Gastroesophageal sphincter (tissue), 4 donors: ENCODE measurements at regions not wholly inside any gene's neighbourhood (a gene's known extent, or its start where the extent isn't known, plus 50 kb on each side); places are given as distances from the start of the nearest gene placed in this dataset.

Experiments used
- ATAC-seq: fragments of 150-250 bp; one replicate; pipeline ENCODE4 v1.9.1; 2016; ENCODE audit warnings: mild to moderate bottlenecking, moderate library complexity
- H3K27ac ChIP-seq, 4 donors: fragments of 200-600 bp; sonication (generic) in 3 of 4; 1 replicate in 3 of 4; 2 replicates in 1 of 4; pipeline ENCODE4 v1.5.1; 2016 to 2019
- H3K27me3 ChIP-seq: fragments of 200-600 bp; sonication (generic); one replicate; pipeline ENCODE4 v1.5.1; 2019
- H3K36me3 ChIP-seq, 2 donors: fragments of 200-600 bp; sonication (generic); one replicate each; pipeline ENCODE4 v1.5.1; 2019; ENCODE audit warnings: control low read depth in 1 of 2
- H3K4me1 ChIP-seq, 3 donors: fragments of 200-600 bp; sonication (generic); 1 replicate in 2 of 3; 2 replicates in 1 of 3; pipeline ENCODE4 v1.5.1; 2016 to 2019; ENCODE audit warnings: control low read depth in 2 of 3
- H3K4me3 ChIP-seq, 2 donors: fragments of 200-600 bp; sonication (generic); one replicate each; pipeline ENCODE4 v1.5.1; 2019; ENCODE audit warnings: mild to moderate bottlenecking in 1 of 2, moderate library complexity in 1 of 2
- H3K9me3 ChIP-seq, 3 donors: fragments of 200-600 bp; sonication (generic); one replicate each; pipeline ENCODE4 v1.5.1; 2017 to 2019; ENCODE audit warnings: control low read depth in 2 of 3
- CTCF ChIP-seq, 4 experiments: fragments of 200-600 bp in 2 of 4; fragments of 450-650 bp in 2 of 4; sonication (generic) in 1 of 4; IDR thresholded peaks; one replicate each; pipeline ENCODE4 v1.5.1; 2017 to 2019; ENCODE audit warnings: antibody characterized with exemption in 4 of 4, mild to moderate bottlenecking in 2 of 4, moderate library complexity in 2 of 4
- EP300 ChIP-seq: sonication (generic); formaldehyde crosslinking; IDR thresholded peaks from one replicate; pipeline ENCODE4 v1.6.1; 2017; ENCODE audit warnings: antibody characterized with exemption, mild to moderate bottlenecking
- POLR2A ChIP-seq, 2 donors: fragments of 450-650 bp; IDR thresholded peaks; one replicate each; pipeline ENCODE4 v1.6.1; 2017; ENCODE audit warnings: antibody characterized with exemption in 2 of 2, mild to moderate bottlenecking in 2 of 2, moderate library complexity in 1 of 2
- POLR2AphosphoS5 ChIP-seq: sonication (generic); formaldehyde crosslinking; IDR thresholded peaks from one replicate; pipeline ENCODE4 v1.6.1; 2017; ENCODE audit warnings: antibody characterized with exemption
- WGBS, 2 donors: methylation state at CpG; one replicate each; pipeline ENCODE4 v1.1.5; 2018; ENCODE audit warnings: low coverage in 1 of 2; 5-methylcytosine and 5-hydroxymethylcytosine counted together

DNA sequence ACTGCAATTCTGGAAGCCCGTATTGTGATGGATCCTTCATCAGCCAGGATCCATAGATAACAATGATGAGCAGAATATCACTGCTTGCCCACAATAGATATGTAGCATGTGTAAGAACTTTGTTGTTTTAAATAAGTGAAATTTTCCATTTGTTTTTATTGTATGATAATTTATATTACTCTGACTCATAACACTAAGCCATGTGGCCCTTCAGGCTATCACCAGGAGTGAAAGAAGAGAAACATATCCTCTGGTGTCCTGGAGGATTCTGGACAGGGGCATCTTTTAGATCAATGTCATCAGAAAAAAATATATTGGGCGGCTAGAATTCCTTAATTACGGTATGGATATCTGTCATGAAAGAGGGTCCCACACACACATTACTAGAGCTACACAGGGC is 167.5 kb downstream of the SLC6A15 start:
- Histone ChIP-seq H3K9me3 (no peaks in the 10 kb centered on the region), H3K27me3 (no peaks in the 10 kb centered on the region), H3K27ac (no peak overlapping the region), H3K4me1 (no peaks in the 10 kb centered on the region), H3K4me3 (no peak overlapping the region), H3K36me3 (no peaks in the 10 kb centered on the region)
- ATAC-seq = no peak
- WGBS, 2 donors = 85 to 95% methylated on average over 3 of the region's 3 CpGs
- TF ChIP-seq CTCF (IDR thresholded peaks at IDR 0.05) = no peak
- TF ChIP-seq POLR2A (IDR thresholded peaks at IDR 0.05) = no peak
- no peak for TF ChIP-seq POLR2AphosphoS5
- TF ChIP-seq EP300 = no peak

- ATAC-seq = no peak
- H3K4me3 ChIP-seq = no peak overlapping the region
- 36 to 48% methylated on average over 3 of the region's 3 CpGs for WGBS, 2 donors
- no peaks in the 10 kb centered on the region for H3K27me3 ChIP-seq
- H3K4me1 ChIP-seq = no peaks in the 10 kb centered on the region
- H3K36me3 ChIP-seq = no peaks in the 10 kb centered on the region
- TF ChIP-seq CTCF (IDR thresholded peaks at IDR 0.05) (no peak), EP300 (no peak), POLR2AphosphoS5 (no peak), POLR2A (IDR thresholded peaks at IDR 0.05) (no peak)
- H3K27ac ChIP-seq = no peak overlapping the region
- no peaks in the 10 kb centered on the region for H3K9me3 ChIP-seq
These were observed 170.9 kb downstream of the SLC6A15 start for GRCh38 chr12:84741692-84742091.

- WGBS, 2 donors = 35 to 75% methylated on average over 1 of the region's 1 CpG
- TF ChIP-seq POLR2AphosphoS5 = no peak
- no peak for TF ChIP-seq POLR2A (IDR thresholded peaks at IDR 0.05)
- TF ChIP-seq EP300 = no peak
- no peak for TF ChIP-seq CTCF (IDR thresholded peaks at IDR 0.05)
- Histone ChIP-seq H3K27ac (no peak overlapping the region), H3K4me1 (no peaks in the 10 kb centered on the region), H3K36me3 (no peaks in the 10 kb centered on the region), H3K9me3 (no peaks in the 10 kb centered on the region), H3K27me3 (no peaks in the 10 kb centered on the region), H3K4me3 (no peak overlapping the region)
- no peak for ATAC-seq
These were observed 171.6 kb downstream of the SLC6A15 start for GRCh38 chr12:84741031-84741430.

GRCh38 chr12:84740602-84741001 is 172.0 kb downstream of the SLC6A15 start:
- H3K9me3 ChIP-seq = no peaks in the 10 kb centered on the region
- ATAC-seq = no peak
- no peak overlapping the region for H3K4me3 ChIP-seq
- no peaks in the 10 kb centered on the region for H3K27me3 ChIP-seq
- H3K4me1 ChIP-seq = no peaks in the 10 kb centered on the region
- no peak overlapping the region for H3K27ac ChIP-seq
- TF ChIP-seq EP300 = no peak
- TF ChIP-seq POLR2AphosphoS5 = no peak
- TF ChIP-seq POLR2A (IDR thresholded peaks at IDR 0.05) = no peak
- no peak for TF ChIP-seq CTCF (IDR thresholded peaks at IDR 0.05)
- H3K36me3 ChIP-seq = no peaks in the 10 kb centered on the region
- 74 to 77% methylated on average over 2 to 3 of the region's 3 CpGs for WGBS, 2 donors

DNA sequence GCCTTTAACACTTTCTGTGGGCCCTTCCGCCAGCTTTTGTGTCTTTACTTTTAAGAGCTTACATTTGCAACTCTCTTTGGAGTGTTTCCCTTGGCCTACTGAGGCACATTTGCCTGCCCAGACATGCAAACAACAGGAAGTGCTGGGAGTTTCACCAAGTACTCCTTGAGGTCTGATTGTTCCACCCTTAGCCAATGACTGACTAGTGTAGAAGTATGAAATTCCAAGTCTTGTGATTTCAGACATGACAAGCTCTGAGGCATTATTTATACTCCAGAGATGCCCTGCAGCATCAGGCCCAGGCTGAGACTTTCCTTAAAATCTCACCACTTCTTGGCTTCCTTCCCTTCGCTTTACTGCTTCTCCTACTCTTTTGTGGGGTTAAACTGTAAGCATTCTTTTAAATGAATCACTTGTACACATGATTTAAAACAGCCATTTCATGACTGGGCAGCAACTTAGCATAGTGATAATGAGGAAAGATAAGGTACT is 174.1 kb downstream of the SLC6A15 start:
- H3K27ac ChIP-seq = no peak overlapping the region
- no peaks in the 10 kb centered on the region for H3K9me3 ChIP-seq
- no peak for TF ChIP-seq POLR2AphosphoS5
- no peak for TF ChIP-seq EP300
- TF ChIP-seq CTCF (IDR thresholded peaks at IDR 0.05) = no peak
- no peak for TF ChIP-seq POLR2A (IDR thresholded peaks at IDR 0.05)
- no peaks in the 10 kb centered on the region for H3K4me1 ChIP-seq
- no peaks in the 10 kb centered on the region for H3K36me3 ChIP-seq
- no peak for ATAC-seq
- 83 to 86% methylated on average over 2 of the region's 2 CpGs for WGBS, 2 donors
- no peak overlapping the region for H3K4me3 ChIP-seq
- H3K27me3 ChIP-seq = no peaks in the 10 kb centered on the region
